Pancreas (tissue), 10 donors: ENCODE measurements at regions not wholly inside any gene's neighbourhood (a gene's known extent, or its start where the extent isn't known, plus 50 kb on each side); places are given as distances from the start of the nearest gene placed in this dataset.
A peak's percentile ranks its signal among the peaks of the same experiment; 100 is the strongest.

Experiments
- ATAC-seq, 4 donors: fragments of 200-7000 bp; cut with Tn5 transposase; one replicate each; pipeline versions ENCODE4 v1.8.0 to v1.9.1; 2020; ENCODE audit warnings: mild to moderate bottlenecking in 4 of 4, moderate library complexity in 4 of 4
- DNase-seq, 6 donors: peaks; one replicate each; pipeline ENCODE4 v3.0.0-alpha.2; 2020
- FAIRE-seq: peaks from 2 replicates; lab custom pipeline; 2012; peaks lifted over from hg19 to GRCh38; lab: Jason Lieb, UNC
- H3K27ac ChIP-seq, 4 donors: fragments of 200-600 bp; sonication (generic); 1 replicate in 3 of 4; 2 replicates in 1 of 4; pipeline versions ENCODE4 v1.5.0 to v1.8.0; 2020
- H3K27me3 ChIP-seq, 4 donors: fragments of 200-600 bp; one replicate each; pipeline ENCODE4 v1.8.0; 2021
- H3K36me3 ChIP-seq, 3 donors: fragments of 200-600 bp; sonication (generic) in 1 of 3; one replicate each; pipeline versions ENCODE4 v1.5.0 to v1.8.0; 2020 to 2021
- H3K4me1 ChIP-seq, 3 donors: fragments of 200-600 bp; one replicate each; pipeline ENCODE4 v1.8.0; 2021
- H3K4me3 ChIP-seq, 4 donors: fragments of 200-600 bp; sonication (generic) in 2 of 4; one replicate each; pipeline versions ENCODE4 v1.5.0 to v1.8.0; 2020 to 2021
- H3K9me3 ChIP-seq, 4 donors: fragments of 200-600 bp; one replicate each; pipeline ENCODE4 v1.8.0; 2021
- WGBS, 2 donors: extraction: QIAGEN DNeasy Blood & Tissue Kit; methylation state at CpG; one replicate each; pipeline ENCODE4 v1.1.7; 2013; 5-methylcytosine and 5-hydroxymethylcytosine counted together
- intact Hi-C, 3 donors: fragments of 100-400 bp; cut with DNase I; formaldehyde crosslinking; loops; one replicate each; pipeline versions ENCODE4 v1.11.1 to v1.14.2; 2022
- TF ChIP-seq, protein P1 (sequence below), 4 donors: fragments of 200-600 bp; sonication (generic) in 3 of 4; IDR thresholded peaks; one replicate each; pipeline versions ENCODE4 v1.5.0 to v1.8.0; 2021; ENCODE audit warnings: antibody characterized with exemption in 4 of 4
- donor health status: healthy with polysubstance abuse.
- donor health status: DM: no; HTN: no; CAD: no; lungs with moderate emphysema.
- donor health status: DM: no; HTN: no; CAD: no.
- donor health status: control.
- donor health status: control.
- donor health status: Bipolar disorder and iron deficiency.
- donor health status: DM: yes; HTN: yes; CAD: no.
- donor health status: DM: no; HTN: no; CAD: no.
- donor health status: DM: no; HTN: no; CAD: no.
- donor health status: DM: yes; HTN: yes; CAD: no.

- 25 to 27% methylated on average over 3 of the region's 3 CpGs for WGBS, 2 donors
- no peak overlapping the region for H3K4me3 ChIP-seq
- H3K27me3 ChIP-seq, result peaks cover 0 to 6% (median 2%) of the 10 kb centered on the region in 4 donors
- no peaks in the 10 kb centered on the region for H3K36me3 ChIP-seq
- peak in 3 of 4 donors; percentile 28 to 52 (median 47) for ATAC-seq
- DNase-seq, result peak in 1 of 6 donors; percentile 11
- TF ChIP-seq, protein P1, sequence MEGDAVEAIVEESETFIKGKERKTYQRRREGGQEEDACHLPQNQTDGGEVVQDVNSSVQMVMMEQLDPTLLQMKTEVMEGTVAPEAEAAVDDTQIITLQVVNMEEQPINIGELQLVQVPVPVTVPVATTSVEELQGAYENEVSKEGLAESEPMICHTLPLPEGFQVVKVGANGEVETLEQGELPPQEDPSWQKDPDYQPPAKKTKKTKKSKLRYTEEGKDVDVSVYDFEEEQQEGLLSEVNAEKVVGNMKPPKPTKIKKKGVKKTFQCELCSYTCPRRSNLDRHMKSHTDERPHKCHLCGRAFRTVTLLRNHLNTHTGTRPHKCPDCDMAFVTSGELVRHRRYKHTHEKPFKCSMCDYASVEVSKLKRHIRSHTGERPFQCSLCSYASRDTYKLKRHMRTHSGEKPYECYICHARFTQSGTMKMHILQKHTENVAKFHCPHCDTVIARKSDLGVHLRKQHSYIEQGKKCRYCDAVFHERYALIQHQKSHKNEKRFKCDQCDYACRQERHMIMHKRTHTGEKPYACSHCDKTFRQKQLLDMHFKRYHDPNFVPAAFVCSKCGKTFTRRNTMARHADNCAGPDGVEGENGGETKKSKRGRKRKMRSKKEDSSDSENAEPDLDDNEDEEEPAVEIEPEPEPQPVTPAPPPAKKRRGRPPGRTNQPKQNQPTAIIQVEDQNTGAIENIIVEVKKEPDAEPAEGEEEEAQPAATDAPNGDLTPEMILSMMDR (IDR thresholded peaks at IDR 0.05), result peak in 1 of 4 donors; percentile 14
- no peaks in the 10 kb centered on the region for H3K4me1 ChIP-seq
- no peaks in the 10 kb centered on the region for H3K9me3 ChIP-seq
- no peak overlapping the region for H3K27ac ChIP-seq
- no peak for FAIRE-seq
- intact Hi-C loops, result no loop called here
These were observed 164.0 kb downstream of the IL20RB start for GRCh38 chr3:137121704-137122314.

DNA sequence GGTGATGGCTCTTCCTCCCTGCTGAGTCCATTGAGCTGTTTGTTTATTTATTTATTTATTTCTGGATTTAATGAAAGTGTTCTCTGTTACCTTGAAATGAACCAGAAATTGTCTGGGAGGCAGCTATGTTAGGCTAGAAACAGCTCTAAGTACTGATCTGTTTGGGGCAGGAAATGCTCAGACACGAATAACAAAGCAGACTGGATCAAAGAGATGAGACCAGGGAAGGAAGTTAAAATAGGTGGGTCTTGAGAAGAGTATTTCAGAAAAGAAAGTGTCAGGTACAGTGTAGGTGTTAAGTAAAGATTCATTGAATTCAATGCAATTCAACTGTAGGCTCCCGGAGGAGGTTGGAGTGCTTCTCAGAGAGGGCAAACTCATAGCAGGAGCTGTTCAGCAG is 173.3 kb downstream of the IL20RB start:
- FAIRE-seq (no peak), ATAC-seq (no peak), DNase-seq (no peak)
- H3K27me3 ChIP-seq, result no peaks in the 10 kb centered on the region
- WGBS, 2 donors, result 45 to 59% methylated on average over 2 of the region's 2 CpGs
- no peaks in the 10 kb centered on the region for H3K36me3 ChIP-seq
- H3K9me3 ChIP-seq, result no peaks in the 10 kb centered on the region
- TF ChIP-seq, protein P1 (IDR thresholded peaks at IDR 0.05), result no peak
- H3K4me1 ChIP-seq, result no peaks in the 10 kb centered on the region
- intact Hi-C loops, result no loop called here
- H3K27ac ChIP-seq, result no peak overlapping the region
- no peak overlapping the region for H3K4me3 ChIP-seq

GRCh38 chr3:137134431-137134830 is 176.6 kb downstream of the IL20RB start:
- no peak for FAIRE-seq
- 28 to 36% methylated on average over 4 of the region's 4 CpGs for WGBS, 2 donors

GRCh38 chr3:137148406-137148805 is 190.6 kb downstream of the IL20RB start:
- 46 to 47% methylated on average over 3 of the region's 3 CpGs for WGBS, 2 donors
- H3K4me1 ChIP-seq, result no peaks in the 10 kb centered on the region
- DNase-seq (no peak), ATAC-seq (no peak), FAIRE-seq (no peak)
- H3K27ac ChIP-seq, result no peak overlapping the region
- H3K36me3 ChIP-seq, result no peaks in the 10 kb centered on the region
- H3K9me3 ChIP-seq, result no peaks in the 10 kb centered on the region
- H3K27me3 ChIP-seq, result no peaks in the 10 kb centered on the region
- no peak overlapping the region for H3K4me3 ChIP-seq
- intact Hi-C loops, result no loop called here
- TF ChIP-seq, protein P1 (IDR thresholded peaks at IDR 0.05), result no peak

More at GRCh38 chr3:137134431-137134830, 176.6 kb downstream of the IL20RB start:
- Histone ChIP-seq H3K4me3 (no peak overlapping the region), H3K27me3 (peaks cover 0 to 5% (median 0%) of the 10 kb centered on the region in 4 donors), H3K27ac (no peak overlapping the region), H3K36me3 (no peaks in the 10 kb centered on the region), H3K4me1 (no peaks in the 10 kb centered on the region), H3K9me3 (no peaks in the 10 kb centered on the region)
- no peak for DNase-seq
- intact Hi-C loops, result no loop called here
- TF ChIP-seq, protein P1 (IDR thresholded peaks at IDR 0.05), result no peak
- no peak for ATAC-seq

- ATAC-seq (no peak), DNase-seq (no peak), FAIRE-seq (no peak)
- intact Hi-C loops, result no loop called here
- Histone ChIP-seq H3K36me3 (no peaks in the 10 kb centered on the region), H3K9me3 (no peaks in the 10 kb centered on the region), H3K27ac (no peak overlapping the region), H3K27me3 (no peaks in the 10 kb centered on the region), H3K4me1 (no peaks in the 10 kb centered on the region), H3K4me3 (no peak overlapping the region)
- TF ChIP-seq, protein P1 (IDR thresholded peaks at IDR 0.05), result no peak
- WGBS, 2 donors, result 13 to 19% methylated on average over 2 of the region's 2 CpGs
These were observed 191.1 kb downstream of the IL20RB start for GRCh38 chr3:137148917-137149316.
